HFF-Myc (cell line): ENCODE measurements at regions not wholly inside any gene's neighbourhood (a gene's known extent, or its start where the extent isn't known, plus 50 kb on each side); places are given as distances from the start of the nearest gene placed in this dataset.
"Not testable (repeated sequence)": the region's sequence is repeated elsewhere in the genome, so short reads cannot be mapped to it uniquely, and the experiment has no call there.

Source experiments
- DNase-seq: peaks from one replicate; pipeline ENCODE4 v3.0.0-alpha.2; 2011; ENCODE audit warnings: low read depth; ENCODE audit errors: extremely low read depth
- H3K4me3 ChIP-seq: replicated peaks from 2 replicates; pipeline ENCODE4 v1.5.1; 2011; ENCODE audit warnings: low read depth, mild to moderate bottlenecking, control low read depth, low read length
- TF ChIP-seq, protein P1 (sequence below): IDR thresholded peaks from 2 replicates; pipeline ENCODE4 v1.5.1; 2012; ENCODE audit warnings: mild to moderate bottlenecking, low read depth, low read length, control low read depth; ENCODE audit errors: missing control alignments

GRCh38 chr1:67612788-67613241 is 72.2 kb upstream of the GADD45A start:
- TF ChIP-seq, protein P1, sequence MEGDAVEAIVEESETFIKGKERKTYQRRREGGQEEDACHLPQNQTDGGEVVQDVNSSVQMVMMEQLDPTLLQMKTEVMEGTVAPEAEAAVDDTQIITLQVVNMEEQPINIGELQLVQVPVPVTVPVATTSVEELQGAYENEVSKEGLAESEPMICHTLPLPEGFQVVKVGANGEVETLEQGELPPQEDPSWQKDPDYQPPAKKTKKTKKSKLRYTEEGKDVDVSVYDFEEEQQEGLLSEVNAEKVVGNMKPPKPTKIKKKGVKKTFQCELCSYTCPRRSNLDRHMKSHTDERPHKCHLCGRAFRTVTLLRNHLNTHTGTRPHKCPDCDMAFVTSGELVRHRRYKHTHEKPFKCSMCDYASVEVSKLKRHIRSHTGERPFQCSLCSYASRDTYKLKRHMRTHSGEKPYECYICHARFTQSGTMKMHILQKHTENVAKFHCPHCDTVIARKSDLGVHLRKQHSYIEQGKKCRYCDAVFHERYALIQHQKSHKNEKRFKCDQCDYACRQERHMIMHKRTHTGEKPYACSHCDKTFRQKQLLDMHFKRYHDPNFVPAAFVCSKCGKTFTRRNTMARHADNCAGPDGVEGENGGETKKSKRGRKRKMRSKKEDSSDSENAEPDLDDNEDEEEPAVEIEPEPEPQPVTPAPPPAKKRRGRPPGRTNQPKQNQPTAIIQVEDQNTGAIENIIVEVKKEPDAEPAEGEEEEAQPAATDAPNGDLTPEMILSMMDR: no peak
- DNase-seq: no peak
- no peak overlapping the region for H3K4me3 ChIP-seq

- DNase-seq, H3K4me3 ChIP-seq: not testable (repeated sequence)
Observed at GRCh38 chr1:67613479-67613878, 71.5 kb upstream of the GADD45A start.

DNA sequence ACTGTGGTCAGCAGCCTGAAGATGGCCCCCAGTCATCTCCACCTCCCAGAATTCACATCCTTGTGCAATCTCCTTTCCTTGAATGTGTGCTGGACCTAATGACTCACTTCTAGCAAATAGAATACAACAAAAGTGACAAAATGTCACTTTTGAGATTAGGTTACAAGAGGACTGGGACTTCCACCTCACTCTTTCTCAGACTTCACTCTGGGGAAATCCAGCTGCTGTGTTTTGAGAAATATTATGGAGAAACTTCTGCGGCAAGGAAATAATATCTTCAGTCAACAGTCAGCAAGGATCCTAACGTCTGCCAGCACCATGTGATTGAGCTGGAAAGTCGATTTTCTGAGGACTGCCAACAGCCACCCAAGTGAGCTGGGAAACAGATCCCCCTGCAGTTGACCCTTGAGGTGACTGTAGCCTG is 70.5 kb upstream of the GADD45A start:
- DNase-seq: no peak
- TF ChIP-seq, protein P1: no peak
- no peak overlapping the region for H3K4me3 ChIP-seq

- no peak for DNase-seq
- H3K4me3 ChIP-seq: no peak overlapping the region
- TF ChIP-seq, protein P1: no peak
Observed at GRCh38 chr1:67615886-67616285, 69.1 kb upstream of the GADD45A start.

GRCh38 chr1:67616394-67616985 is 68.5 kb upstream of the GADD45A start:
- DNase-seq: no peak
- TF ChIP-seq, protein P1: no peak
- no peak overlapping the region for H3K4me3 ChIP-seq

DNA sequence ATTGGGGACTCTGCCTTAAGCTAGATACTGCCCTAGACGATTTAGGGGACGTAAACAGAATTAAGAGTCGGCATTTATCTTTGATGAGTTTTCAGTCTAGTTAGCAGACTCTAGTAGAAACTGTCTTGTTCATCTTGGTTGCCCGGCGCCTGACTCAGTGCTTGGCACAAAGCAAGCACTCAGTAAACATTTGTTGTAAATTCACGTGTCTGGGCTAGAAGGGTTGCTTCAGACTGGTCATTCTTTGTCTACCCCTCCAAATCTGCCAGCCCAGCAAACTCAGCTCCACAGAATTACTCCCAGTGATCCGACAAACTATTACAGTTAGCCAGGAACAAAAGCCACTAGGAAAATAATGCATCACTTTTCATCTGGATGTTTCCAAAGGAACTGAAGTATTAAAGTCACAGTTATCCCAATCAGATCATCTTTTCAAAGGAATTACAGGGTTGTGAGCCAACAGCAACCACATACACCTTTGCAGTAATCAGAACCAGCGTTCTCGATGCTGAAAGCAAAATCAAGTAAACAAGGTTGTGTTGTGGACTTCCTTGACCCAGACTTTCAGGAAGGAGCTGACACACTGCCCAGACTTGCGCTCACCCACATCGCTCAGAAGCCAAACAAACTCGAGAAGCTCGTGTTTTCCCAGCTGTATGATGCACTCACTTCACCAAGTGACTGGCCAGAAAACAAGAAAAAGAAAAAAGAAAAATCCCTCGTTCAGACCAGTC is 66.5 kb upstream of the GADD45A start:
- no peak overlapping the region for H3K4me3 ChIP-seq
- TF ChIP-seq, protein P1: no peak
- peak; percentile 40 for DNase-seq

DNA sequence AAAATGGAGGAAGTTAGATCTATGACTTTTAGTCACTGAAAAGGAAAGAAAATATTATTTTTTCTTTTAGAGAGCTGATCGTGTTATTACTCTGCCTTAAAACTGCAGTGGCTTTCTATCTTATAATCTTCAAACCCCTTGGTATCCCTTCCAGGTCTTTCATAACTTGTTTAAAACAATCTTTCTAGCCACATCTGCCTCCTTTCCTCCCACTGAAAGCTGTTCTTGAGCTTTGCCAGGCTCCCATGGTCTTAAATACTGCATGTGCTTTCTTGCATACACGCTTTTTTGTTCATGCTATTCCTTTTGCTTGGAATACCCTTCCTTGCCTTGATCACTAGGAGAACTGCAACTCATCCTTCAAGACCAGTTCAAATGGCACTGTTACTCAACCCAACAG is 65.9 kb upstream of the GADD45A start:
- TF ChIP-seq, protein P1: no peak
- H3K4me3 ChIP-seq: no peak overlapping the region
- DNase-seq: no peak
